GM23248 (cell line): ENCODE measurements at regions not wholly inside any gene's neighbourhood (a gene's known extent, or its start where the extent isn't known, plus 50 kb on each side); places are given as distances from the start of the nearest gene placed in this dataset.
"Not testable (repeated sequence)": the region's sequence is repeated elsewhere in the genome, so short reads cannot be mapped to it uniquely, and the experiment has no call there.

Experiments
- DNase-seq: peaks from one replicate; pipeline ENCODE4 v3.0.0-alpha.2; 2015
- H2AFZ ChIP-seq: fragments of 200-600 bp; sonication (generic); 2 replicates; pipeline ENCODE4 v1.6.1; 2016; ENCODE audit warnings: antibody characterized with exemption
- H3F3A ChIP-seq: fragments of 200-600 bp; sonication (generic); 2 replicates; pipeline ENCODE4 v1.6.1; 2016; ENCODE audit warnings: mild to moderate bottlenecking, antibody characterized with exemption, mixed run types; ENCODE audit not compliant: insufficient read depth
- H3K27ac ChIP-seq: fragments of 200-600 bp; sonication (generic); 2 replicates; pipeline ENCODE4 v1.5.1; 2016; ENCODE audit warnings: mild to moderate bottlenecking
- H3K27me3 ChIP-seq: fragments of 200-600 bp; sonication (generic); replicated peaks from 2 replicates; pipeline ENCODE4 v1.6.1; 2016; ENCODE audit warnings: mild to moderate bottlenecking; ENCODE audit not compliant: insufficient read depth
- H3K36me3 ChIP-seq: fragments of 200-600 bp; sonication (generic); 2 replicates; pipeline ENCODE4 v1.6.1; 2016; ENCODE audit warnings: low read depth, mild to moderate bottlenecking
- H3K4me1 ChIP-seq: fragments of 200-600 bp; sonication (generic); 2 replicates; pipeline ENCODE4 v1.6.1; 2016; ENCODE audit warnings: mild to moderate bottlenecking; ENCODE audit not compliant: insufficient read depth
- H3K4me2 ChIP-seq: fragments of 200-600 bp; sonication (generic); one replicate; pipeline ENCODE4 v1.6.1; 2016; ENCODE audit warnings: mild to moderate bottlenecking; ENCODE audit not compliant: unreplicated experiment
- H3K4me3 ChIP-seq: fragments of 200-600 bp; sonication (generic); 2 replicates; pipeline ENCODE4 v1.5.1; 2016; ENCODE audit warnings: mild to moderate bottlenecking
- H3K79me2 ChIP-seq: fragments of 200-600 bp; sonication (generic); 2 replicates; pipeline ENCODE4 v1.6.1; 2016; ENCODE audit warnings: mild to moderate bottlenecking; ENCODE audit not compliant: insufficient read depth
- H3K9ac ChIP-seq: fragments of 200-600 bp; sonication (generic); 2 replicates; pipeline ENCODE4 v1.6.1; 2016; ENCODE audit warnings: mild to moderate bottlenecking
- H3K9me2 ChIP-seq: fragments of 200-600 bp; sonication (generic); 2 replicates; pipeline ENCODE4 v1.6.1; 2016; ENCODE audit warnings: mixed run types, mild to moderate bottlenecking, moderate library complexity; ENCODE audit not compliant: insufficient read depth
- H3K9me3 ChIP-seq: fragments of 200-600 bp; sonication (generic); one replicate; pipeline ENCODE4 v1.6.1; 2017; ENCODE audit warnings: low read depth
- H4K20me1 ChIP-seq: fragments of 200-600 bp; sonication (generic); 2 replicates; pipeline ENCODE4 v1.6.0; 2016; ENCODE audit not compliant: insufficient read depth
- EZH2 ChIP-seq: fragments of 200-600 bp; sonication (generic); IDR thresholded peaks from 2 replicates; pipeline ENCODE4 v1.6.1; 2018; ENCODE audit warnings: antibody characterized with exemption, mild to moderate bottlenecking; ENCODE audit not compliant: insufficient read depth, poor library complexity, severe bottlenecking
- EZH2phosphoT487 ChIP-seq: fragments of 200-600 bp; sonication (generic); IDR thresholded peaks from 2 replicates; pipeline ENCODE4 v1.6.1; 2018; ENCODE audit warnings: antibody characterized with exemption, moderate library complexity, mild to moderate bottlenecking, low read depth; ENCODE audit not compliant: insufficient read depth
- WGBS, 2 experiments: methylation state at CpG; one replicate each; pipeline ENCODE4 v1.1.6; 2015 to 2017; ENCODE audit warnings: low lambda C conversion rate in 2 of 2, low coverage in 1 of 2; ENCODE audit errors: missing lambda C conversion rate in 2 of 2; 5-methylcytosine and 5-hydroxymethylcytosine counted together
- in situ Hi-C: fragments of 300-500 bp; cut with MboI; formaldehyde crosslinking; loops from 2 replicates; pipeline ENCODE4 v1.15.0; 2020

GRCh38 chr3:94373456-94373855 is 310.6 kb downstream of the NSUN3 start:
- Histone ChIP-seq H3K9me3 (no peaks in the 10 kb centered on the region), H3K36me3 (no peaks in the 10 kb centered on the region), H3K27me3 (no peaks in the 10 kb centered on the region), H3K27ac (no peak overlapping the region), H3F3A (no peaks in the 10 kb centered on the region), H3K4me2 (no peak overlapping the region), H3K79me2 (no peaks in the 10 kb centered on the region), H3K4me3 (no peak overlapping the region), H2AFZ (no peak overlapping the region), H4K20me1 (no peaks in the 10 kb centered on the region), H3K9me2 (no peaks in the 10 kb centered on the region), H3K4me1 (no peaks in the 10 kb centered on the region), H3K9ac (no peak overlapping the region)
- DNase-seq = no peak
- in situ Hi-C loops = no loop called here
- TF ChIP-seq EZH2phosphoT487 (no peak), EZH2 (no peak)

GRCh38 chr3:94374439-94375161 is 311.7 kb downstream of the NSUN3 start:
- TF ChIP-seq EZH2 (no peak), EZH2phosphoT487 (no peak)
- H3K4me3 ChIP-seq = no peak overlapping the region
- H3K4me1 ChIP-seq = no peaks in the 10 kb centered on the region
- H3F3A ChIP-seq = no peaks in the 10 kb centered on the region
- no peak for DNase-seq
- H3K27ac ChIP-seq = no peak overlapping the region
- H3K9me2 ChIP-seq = no peaks in the 10 kb centered on the region
- no peaks in the 10 kb centered on the region for H3K9me3 ChIP-seq
- H3K79me2 ChIP-seq = no peaks in the 10 kb centered on the region
- no peak overlapping the region for H3K4me2 ChIP-seq
- no peak overlapping the region for H3K9ac ChIP-seq
- WGBS, 2 experiments = 20 to 38% methylated on average over 1 of the region's 1 CpG
- no peak overlapping the region for H2AFZ ChIP-seq
- H3K36me3 ChIP-seq = no peaks in the 10 kb centered on the region
- H3K27me3 ChIP-seq = no peaks in the 10 kb centered on the region
- H4K20me1 ChIP-seq = no peaks in the 10 kb centered on the region
- in situ Hi-C loops = no loop called here

GRCh38 chr3:94377123-94377696 is 314.3 kb downstream of the NSUN3 start:
- H3K79me2 ChIP-seq, H3K27me3 ChIP-seq, H3K9ac ChIP-seq, DNase-seq, H3K4me1 ChIP-seq, H2AFZ ChIP-seq, H3K4me2 ChIP-seq, in situ Hi-C loops, H4K20me1 ChIP-seq, H3K9me2 ChIP-seq, H3K9me3 ChIP-seq, H3F3A ChIP-seq, H3K27ac ChIP-seq, H3K4me3 ChIP-seq, H3K36me3 ChIP-seq: not testable (repeated sequence)
- WGBS, 2 experiments = 15 to 24% methylated on average over 3 of the region's 3 CpGs

GRCh38 chr3:94377863-94378262 is 315.0 kb downstream of the NSUN3 start:
- in situ Hi-C loops, H3K9me2 ChIP-seq, H3K79me2 ChIP-seq, H3K4me2 ChIP-seq, H3K9ac ChIP-seq, H3K4me3 ChIP-seq, H3K9me3 ChIP-seq, H4K20me1 ChIP-seq, DNase-seq, H3K27me3 ChIP-seq, H3F3A ChIP-seq, H3K36me3 ChIP-seq, H3K4me1 ChIP-seq, H3K27ac ChIP-seq, H2AFZ ChIP-seq: not testable (repeated sequence)
- WGBS, 2 experiments = 22 to 23% methylated on average over 3 of the region's 3 CpGs

- H3F3A ChIP-seq = no peaks in the 10 kb centered on the region
- no peak overlapping the region for H2AFZ ChIP-seq
- in situ Hi-C loops = no loop called here
- no peak for DNase-seq
- H3K9me3 ChIP-seq = no peaks in the 10 kb centered on the region
- 12 to 21% methylated on average over 1 of the region's 1 CpG for WGBS, 2 experiments
- TF ChIP-seq EZH2 = no peak
- no peak for TF ChIP-seq EZH2phosphoT487
- H3K4me2 ChIP-seq = no peak overlapping the region
- H3K79me2 ChIP-seq = no peaks in the 10 kb centered on the region
- H4K20me1 ChIP-seq = no peaks in the 10 kb centered on the region
- no peak overlapping the region for H3K9ac ChIP-seq
- no peak overlapping the region for H3K4me3 ChIP-seq
- H3K27me3 ChIP-seq = no peaks in the 10 kb centered on the region
- H3K27ac ChIP-seq = no peak overlapping the region
- no peaks in the 10 kb centered on the region for H3K36me3 ChIP-seq
- H3K4me1 ChIP-seq = no peaks in the 10 kb centered on the region
- no peaks in the 10 kb centered on the region for H3K9me2 ChIP-seq
These were observed 315.5 kb downstream of the NSUN3 start for GRCh38 chr3:94378322-94378721.
